Aorta (tissue), 5 donors: ENCODE measurements at regions not wholly inside any gene's neighbourhood (a gene's known extent, or its start where the extent isn't known, plus 50 kb on each side); places are given as distances from the start of the nearest gene placed in this dataset.

ENCODE experiments used
- ATAC-seq: fragments of 200-7000 bp; cut with Tn5 transposase; one replicate; pipeline ENCODE4 v1.9.1; 2022; ENCODE audit warnings: moderate library complexity; ENCODE audit not compliant: low FRiP score
- DNase-seq, 2 donors: peaks; one replicate each; pipeline ENCODE4 v3.0.0-alpha.2; 2020
- H3K27ac ChIP-seq, 2 donors: one replicate each; pipeline ENCODE4 v1.5.1; 2013; ENCODE audit warnings: low read length in 2 of 2, mild to moderate bottlenecking in 2 of 2, moderate library complexity in 2 of 2, control low read depth in 1 of 2, inconsistent platforms in 1 of 2, low read depth in 1 of 2
- H3K27me3 ChIP-seq, 2 donors: one replicate each; pipeline ENCODE4 v1.6.1; 2013; ENCODE audit warnings: control low read depth in 1 of 2, low read length in 1 of 2, mild to moderate bottlenecking in 1 of 2, moderate library complexity in 1 of 2; ENCODE audit not compliant: insufficient read depth in 2 of 2, control insufficient read depth in 1 of 2
- H3K36me3 ChIP-seq, 2 donors: one replicate each; pipeline ENCODE4 v1.6.1; 2013; ENCODE audit warnings: control low read depth in 1 of 2, low read length in 1 of 2, mild to moderate bottlenecking in 1 of 2; ENCODE audit not compliant: insufficient read depth in 2 of 2, control insufficient read depth in 1 of 2
- H3K4me1 ChIP-seq, 2 donors: one replicate each; pipeline ENCODE4 v1.6.1; 2013; ENCODE audit warnings: low read length in 2 of 2, control low read depth in 1 of 2, mild to moderate bottlenecking in 1 of 2, moderate library complexity in 1 of 2; ENCODE audit not compliant: insufficient read depth in 2 of 2, control insufficient read depth in 1 of 2
- H3K4me3 ChIP-seq, 2 donors: one replicate each; pipeline ENCODE4 v1.5.1; 2013; ENCODE audit warnings: low read length in 2 of 2, control low read depth in 1 of 2, mild to moderate bottlenecking in 1 of 2
- H3K9me3 ChIP-seq: one replicate; pipeline ENCODE4 v1.6.1; 2013; ENCODE audit warnings: mild to moderate bottlenecking, low read length; ENCODE audit not compliant: control insufficient read depth
- WGBS, 2 donors: extraction: QIAGEN DNeasy Blood & Tissue Kit; methylation state at CpG; one replicate each; pipeline ENCODE4 v1.1.7; 2013; 5-methylcytosine and 5-hydroxymethylcytosine counted together
- intact Hi-C, 2 donors: fragments of 100-400 bp; cut with DNase I; formaldehyde crosslinking; loops; one replicate each; pipeline versions ENCODE4 v1.14.2 to v1.15.0; 2022
- donor health status: healthy with polysubstance abuse.
- donor health status: Bipolar disorder and iron deficiency.
- donor health status: DM: no; HTN: no; CAD: no.
- donor health status: DM: no; HTN: no; CAD: no.
- donor health status: DM: yes; HTN: yes; CAD: no.

GRCh38 chr1:187336441-187337168 lies 507.9 kb downstream of the PLA2G4A start:
- H3K36me3 ChIP-seq, result no peaks in the 10 kb centered on the region
- no peaks in the 10 kb centered on the region for H3K4me1 ChIP-seq
- intact Hi-C loops, result no loop called here
- DNase-seq (no peak), ATAC-seq (no peak)
- no peak overlapping the region for H3K27ac ChIP-seq
- 88 to 89% methylated on average over 2 of the region's 2 CpGs for WGBS, 2 donors
- no peak overlapping the region for H3K4me3 ChIP-seq
- H3K9me3 ChIP-seq, result no peaks in the 10 kb centered on the region
- no peaks in the 10 kb centered on the region for H3K27me3 ChIP-seq

DNA sequence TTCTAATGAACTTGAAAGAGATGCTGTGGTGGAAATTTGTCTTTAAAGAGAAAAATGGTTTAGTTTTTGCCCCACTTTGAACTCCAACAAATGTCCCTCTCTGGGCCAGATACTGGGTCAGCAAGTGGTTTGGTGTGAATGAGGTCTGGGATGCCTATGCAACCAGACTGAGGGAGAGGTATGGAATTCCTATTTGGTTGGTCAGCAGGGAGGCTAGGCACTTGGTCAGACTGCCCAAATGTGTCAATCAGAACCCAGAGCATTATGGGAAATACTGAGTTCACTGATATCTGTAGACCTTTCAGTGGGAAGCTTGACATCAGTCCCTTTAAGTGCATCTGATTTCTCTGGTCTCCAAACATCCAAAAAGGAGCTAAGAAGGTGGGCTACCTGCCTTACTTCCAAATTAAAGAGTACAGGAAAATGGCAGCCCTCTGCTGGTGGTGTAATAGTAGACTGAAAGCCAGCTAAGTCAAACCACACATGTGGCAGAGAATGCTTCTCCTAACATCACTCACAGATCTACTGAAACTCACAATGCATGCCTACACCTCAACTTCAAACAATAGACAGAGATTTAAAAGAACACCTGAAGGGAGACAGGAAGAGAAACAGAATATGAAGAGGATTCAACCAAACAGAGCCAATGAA lies 510.1 kb downstream of the PLA2G4A start:
- no peaks in the 10 kb centered on the region for H3K27me3 ChIP-seq
- intact Hi-C loops, result no loop called here
- DNase-seq (no peak), ATAC-seq (no peak)
- no peaks in the 10 kb centered on the region for H3K36me3 ChIP-seq
- no peak overlapping the region for H3K27ac ChIP-seq
- H3K4me3 ChIP-seq, result no peak overlapping the region
- no peaks in the 10 kb centered on the region for H3K9me3 ChIP-seq
- H3K4me1 ChIP-seq, result no peaks in the 10 kb centered on the region

- intact Hi-C loops, result no loop called here
- WGBS, 2 donors, result 81 to 83% methylated on average over 5 of the region's 5 CpGs
- no peak for ATAC-seq
Measured at GRCh38 chr1:187342495-187342894, 513.7 kb downstream of the PLA2G4A start.

GRCh38 chr1:187374082-187374481 lies 545.3 kb downstream of the PLA2G4A start:
- Histone ChIP-seq H3K27me3 (no peaks in the 10 kb centered on the region), H3K4me3 (no peak overlapping the region), H3K4me1 (no peaks in the 10 kb centered on the region), H3K27ac (no peak overlapping the region), H3K9me3 (peaks cover 2% of the 10 kb centered on the region), H3K36me3 (no peaks in the 10 kb centered on the region)
- intact Hi-C loops, result no loop called here
- DNase-seq (no peak), ATAC-seq (no peak)
- WGBS, 2 donors, result 53 to 55% methylated on average over 7 of the region's 7 CpGs

More at GRCh38 chr1:187342495-187342894, 513.7 kb downstream of the PLA2G4A start:
- DNase-seq, result no peak
- H3K36me3 ChIP-seq, result no peaks in the 10 kb centered on the region
- no peaks in the 10 kb centered on the region for H3K9me3 ChIP-seq
- H3K4me3 ChIP-seq, result no peak overlapping the region
- H3K4me1 ChIP-seq, result no peaks in the 10 kb centered on the region
- no peak overlapping the region for H3K27ac ChIP-seq
- no peaks in the 10 kb centered on the region for H3K27me3 ChIP-seq

DNA sequence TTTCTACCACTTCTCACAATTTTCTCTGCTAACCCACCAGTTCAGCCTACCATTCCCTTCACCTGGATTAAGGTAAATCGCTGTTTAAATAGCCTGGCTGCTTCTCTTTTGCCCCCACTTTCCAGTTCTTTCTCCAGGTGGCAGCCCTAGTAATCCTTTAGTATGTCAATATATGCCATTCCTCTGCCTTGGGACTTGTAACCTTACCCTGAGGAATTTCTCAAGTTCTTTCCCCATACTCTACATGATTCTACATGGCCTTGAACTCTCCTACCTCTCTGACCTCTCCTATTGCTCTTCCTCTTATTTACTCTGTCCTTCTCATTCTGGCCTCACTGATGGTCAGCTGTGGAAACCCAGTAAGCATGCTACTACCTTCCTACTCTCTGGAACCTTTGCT lies 546.0 kb downstream of the PLA2G4A start:
- DNase-seq (no peak), ATAC-seq (no peak)
- no peaks in the 10 kb centered on the region for H3K27me3 ChIP-seq
- no peak overlapping the region for H3K4me3 ChIP-seq
- peaks cover 2% of the 10 kb centered on the region for H3K9me3 ChIP-seq
- H3K4me1 ChIP-seq, result no peaks in the 10 kb centered on the region
- intact Hi-C loops, result no loop called here
- no peaks in the 10 kb centered on the region for H3K36me3 ChIP-seq
- no peak overlapping the region for H3K27ac ChIP-seq
- WGBS, 2 donors, result 50 to 80% methylated on average over 1 of the region's 1 CpG

DNA sequence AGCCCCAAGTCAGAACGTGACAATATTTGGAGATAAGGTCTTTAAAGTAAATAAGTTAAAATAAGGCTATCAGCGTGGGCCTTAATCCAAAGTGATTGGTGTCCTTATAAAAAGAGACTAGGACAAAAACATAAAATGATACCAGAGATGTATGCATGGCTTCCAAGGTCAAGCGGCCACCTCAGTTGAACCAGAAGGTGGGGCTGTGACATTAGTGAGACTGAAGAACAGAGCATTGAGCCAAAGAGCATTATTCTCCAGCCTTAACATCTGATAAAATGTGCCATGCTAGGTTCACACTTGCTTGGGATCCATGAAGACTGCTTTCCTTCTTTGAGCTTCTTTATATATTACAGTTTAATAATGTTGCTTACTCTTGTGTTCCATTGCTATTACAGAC lies 554.6 kb downstream of the PLA2G4A start:
- Histone ChIP-seq H3K27ac (no peak overlapping the region), H3K36me3 (no peaks in the 10 kb centered on the region), H3K4me1 (no peaks in the 10 kb centered on the region), H3K9me3 (no peaks in the 10 kb centered on the region), H3K27me3 (no peaks in the 10 kb centered on the region), H3K4me3 (no peak overlapping the region)
- intact Hi-C loops, result no loop called here
- WGBS, 2 donors, result 77 to 79% methylated on average over 3 of the region's 3 CpGs
- ATAC-seq (no peak), DNase-seq (no peak)

- 44 to 53% methylated on average over 2 of the region's 2 CpGs for WGBS, 2 donors
- no peak for ATAC-seq
- Histone ChIP-seq H3K9me3 (no peaks in the 10 kb centered on the region), H3K27ac (no peak overlapping the region), H3K36me3 (no peaks in the 10 kb centered on the region), H3K27me3 (no peaks in the 10 kb centered on the region), H3K4me1 (no peaks in the 10 kb centered on the region), H3K4me3 (no peak overlapping the region)
- DNase-seq, result no peak
- intact Hi-C loops, result no loop called here
Measured at GRCh38 chr1:187384504-187384903, 555.8 kb downstream of the PLA2G4A start.

DNA sequence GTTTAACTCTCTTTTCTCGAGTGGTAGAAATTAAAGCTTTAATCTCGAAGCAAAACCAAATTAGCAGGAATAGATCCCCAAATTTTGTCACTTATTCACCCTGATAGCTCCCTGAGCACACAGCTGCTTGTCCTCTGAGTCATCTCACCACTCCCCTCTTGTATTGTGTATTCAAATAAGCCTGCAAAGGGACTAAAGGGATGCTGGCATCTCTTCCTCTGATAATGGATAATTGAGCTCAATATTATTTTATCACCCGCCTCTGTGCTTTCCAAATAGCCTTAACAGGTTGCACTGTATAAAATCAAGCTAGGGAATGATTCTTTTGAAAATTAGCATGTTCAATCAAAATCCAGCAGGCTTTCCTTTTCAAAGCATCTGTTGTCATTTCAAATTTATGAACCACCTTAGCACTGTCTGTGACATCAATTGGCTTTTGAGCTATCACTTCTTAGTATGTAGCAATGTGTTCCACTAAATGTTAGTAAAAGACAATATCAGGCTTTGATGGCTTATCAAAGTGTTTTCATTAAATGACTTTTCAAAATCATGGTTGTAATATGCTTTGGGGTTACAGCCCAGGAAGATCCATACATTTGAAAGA lies 561.6 kb downstream of the PLA2G4A start:
- no peak overlapping the region for H3K4me3 ChIP-seq
- WGBS, 2 donors, result 49 to 60% methylated on average over 3 of the region's 3 CpGs
- intact Hi-C loops, result no loop called here
- no peaks in the 10 kb centered on the region for H3K36me3 ChIP-seq
- no peaks in the 10 kb centered on the region for H3K4me1 ChIP-seq
- no peaks in the 10 kb centered on the region for H3K27me3 ChIP-seq
- DNase-seq (no peak), ATAC-seq (no peak)
- no peaks in the 10 kb centered on the region for H3K9me3 ChIP-seq
- no peak overlapping the region for H3K27ac ChIP-seq

DNA sequence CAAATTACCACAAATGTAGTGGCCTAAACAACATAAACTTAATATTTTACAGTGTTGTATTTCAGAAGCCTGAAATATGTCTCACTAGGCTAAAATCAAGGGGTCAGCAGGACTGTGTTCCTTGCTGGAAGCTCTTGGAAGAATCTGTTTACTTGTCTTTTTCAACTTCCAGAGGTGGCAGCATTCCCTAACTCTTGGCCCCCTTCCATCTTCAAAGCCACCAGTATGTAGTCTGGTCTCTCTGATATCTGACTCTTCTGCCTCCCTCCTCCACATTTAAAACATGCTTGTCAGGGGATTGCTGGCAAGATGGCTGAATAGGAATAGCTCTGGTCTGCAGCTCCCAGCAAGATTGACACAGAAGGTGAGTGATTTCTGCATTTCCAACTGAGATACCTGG lies 567.5 kb downstream of the PLA2G4A start:
- Histone ChIP-seq H3K9me3 (no peaks in the 10 kb centered on the region), H3K27ac (no peak overlapping the region), H3K27me3 (no peaks in the 10 kb centered on the region), H3K36me3 (no peaks in the 10 kb centered on the region), H3K4me3 (no peak overlapping the region), H3K4me1 (no peaks in the 10 kb centered on the region)
- no peak for ATAC-seq
- no peak for DNase-seq
- intact Hi-C loops, result no loop called here
